OCI-LY7 (cell line): ENCODE measurements at regions not wholly inside any gene's neighbourhood (a gene's known extent, or its start where the extent isn't known, plus 50 kb on each side); places are given as distances from the start of the nearest gene placed in this dataset.

ENCODE experiments used
- BruUV-seq: library from RNA; stranded (reverse); fragments of 400-500 nt; replicated peaks from 2 replicates; lab custom pipeline; 2021; lab: Mats Ljungman, UMichigan
- CTCF ChIA-PET: fragments of 300-600 bp; sonication (Branson Sonifier 250); formaldehyde crosslinking; loops from one replicate; lab custom pipeline; 2022; ENCODE audit warnings: antibody characterized with exemption; ENCODE audit not compliant: unreplicated experiment; lab: Charles Lee
- POLR2A ChIA-PET: fragments of 300-600 bp; sonication (Branson Sonifier 250); formaldehyde crosslinking; loops from one replicate; lab custom pipeline; 2022; ENCODE audit warnings: antibody characterized with exemption; lab: Charles Lee
- DNase-seq: peaks from one replicate; pipeline ENCODE4 v3.0.0-alpha.2; 2015; ENCODE audit warnings: low spot score
- H2AFZ ChIP-seq: fragments of 200-600 bp; sonication (generic), shearing (Covaris generic); 2 replicates; pipeline ENCODE4 v1.6.1; 2014; ENCODE audit warnings: mild to moderate bottlenecking, antibody characterized with exemption, low read length, moderate library complexity
- H3K27ac ChIP-seq: fragments of 200-600 bp; sonication (generic); 2 replicates; pipeline ENCODE4 v1.5.1; 2014; ENCODE audit warnings: mixed run types, low read depth, mild to moderate bottlenecking, moderate library complexity, low read length, inconsistent platforms; ENCODE audit not compliant: poor library complexity, severe bottlenecking
- H3K36me3 ChIP-seq: fragments of 200-600 bp; sonication (generic); 2 replicates; pipeline ENCODE4 v1.6.1; 2014; ENCODE audit warnings: mild to moderate bottlenecking, antibody characterized with exemption, low read length, moderate library complexity, mixed read lengths; ENCODE audit not compliant: insufficient read depth
- H3K4me1 ChIP-seq: fragments of 200-600 bp; sonication (generic); 2 replicates; pipeline ENCODE4 v1.5.1; 2014; ENCODE audit warnings: mild to moderate bottlenecking, low read length; ENCODE audit not compliant: insufficient read depth, poor library complexity, severe bottlenecking
- H3K4me2 ChIP-seq: fragments of 200-600 bp; sonication (generic); 2 replicates; pipeline ENCODE4 v1.6.1; 2014; ENCODE audit warnings: mild to moderate bottlenecking, low read length
- H3K4me3 ChIP-seq: fragments of 200-600 bp; sonication (generic); 2 replicates; pipeline ENCODE4 v1.5.1; 2014; ENCODE audit warnings: mild to moderate bottlenecking, low read depth, low read length; ENCODE audit not compliant: poor library complexity, severe bottlenecking
- H3K79me2 ChIP-seq: fragments of 200-600 bp; sonication (generic); 2 replicates; pipeline ENCODE4 v1.6.1; 2016; ENCODE audit warnings: low read depth, mild to moderate bottlenecking, low read length, moderate library complexity, mixed read lengths; ENCODE audit not compliant: insufficient read depth
- H3K9me2 ChIP-seq: fragments of 200-600 bp; sonication (generic); 2 replicates; pipeline ENCODE4 v1.6.1; 2016; ENCODE audit warnings: mild to moderate bottlenecking, low read length, mixed read lengths; ENCODE audit not compliant: insufficient read depth
- H3K9me3 ChIP-seq: fragments of 200-600 bp; sonication (generic); 2 replicates; pipeline ENCODE4 v1.6.1; 2014; ENCODE audit warnings: mild to moderate bottlenecking, mixed run types, low read length, mixed read lengths
- H4K20me1 ChIP-seq: fragments of 200-600 bp; sonication (generic); 2 replicates; pipeline ENCODE4 v1.6.1; 2014; ENCODE audit warnings: mild to moderate bottlenecking, antibody characterized with exemption, low read length, moderate library complexity, mixed read lengths; ENCODE audit not compliant: insufficient read depth
- EZH2phosphoT487 ChIP-seq: fragments of 200-600 bp; sonication (generic); IDR thresholded peaks from 2 replicates; pipeline ENCODE4 v1.6.1; 2018; ENCODE audit warnings: low read depth, borderline replicate concordance, mild to moderate bottlenecking, mixed run types, antibody characterized with exemption, low read length, moderate library complexity, mixed read lengths
- intact Hi-C: fragments of 100-400 bp; cut with micrococcal nuclease; formaldehyde crosslinking; loops from one replicate; pipeline ENCODE4 v1.10.0; 2022; ENCODE audit not compliant: unreplicated experiment
- TF ChIP-seq, protein P1 (sequence below): fragments of 200-600 bp; sonication (generic); conservative IDR thresholded peaks from 2 replicates; pipeline ENCODE4 v1.5.1; 2014; ENCODE audit warnings: mild to moderate bottlenecking, antibody characterized with exemption, low read length, moderate library complexity, mixed read lengths

DNA sequence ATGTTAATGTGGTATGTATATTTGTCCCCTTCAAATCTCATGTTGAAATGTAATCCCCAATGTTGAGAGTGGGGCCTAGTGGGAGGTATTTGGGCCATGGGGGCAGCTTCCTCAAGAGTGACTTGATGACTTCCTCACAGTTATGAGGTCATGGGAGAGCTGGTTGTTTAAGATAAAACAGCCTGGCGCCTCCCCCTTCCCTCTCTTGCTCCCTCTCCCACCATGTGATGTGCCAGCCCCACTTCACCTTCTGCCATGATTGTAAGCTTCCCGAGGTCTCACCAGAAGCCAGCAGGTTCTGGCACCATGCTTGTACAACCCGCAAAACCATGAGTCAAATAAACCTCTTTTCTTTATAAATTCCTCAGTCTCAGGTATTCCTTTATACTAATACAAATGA is 258.3 kb upstream of the POU3F3 start:
- no peaks in the 10 kb centered on the region for H3K9me3 ChIP-seq
- no peaks in the 10 kb centered on the region for H3K4me1 ChIP-seq
- no peaks in the 10 kb centered on the region for H3K9me2 ChIP-seq
- TF ChIP-seq, protein P1, sequence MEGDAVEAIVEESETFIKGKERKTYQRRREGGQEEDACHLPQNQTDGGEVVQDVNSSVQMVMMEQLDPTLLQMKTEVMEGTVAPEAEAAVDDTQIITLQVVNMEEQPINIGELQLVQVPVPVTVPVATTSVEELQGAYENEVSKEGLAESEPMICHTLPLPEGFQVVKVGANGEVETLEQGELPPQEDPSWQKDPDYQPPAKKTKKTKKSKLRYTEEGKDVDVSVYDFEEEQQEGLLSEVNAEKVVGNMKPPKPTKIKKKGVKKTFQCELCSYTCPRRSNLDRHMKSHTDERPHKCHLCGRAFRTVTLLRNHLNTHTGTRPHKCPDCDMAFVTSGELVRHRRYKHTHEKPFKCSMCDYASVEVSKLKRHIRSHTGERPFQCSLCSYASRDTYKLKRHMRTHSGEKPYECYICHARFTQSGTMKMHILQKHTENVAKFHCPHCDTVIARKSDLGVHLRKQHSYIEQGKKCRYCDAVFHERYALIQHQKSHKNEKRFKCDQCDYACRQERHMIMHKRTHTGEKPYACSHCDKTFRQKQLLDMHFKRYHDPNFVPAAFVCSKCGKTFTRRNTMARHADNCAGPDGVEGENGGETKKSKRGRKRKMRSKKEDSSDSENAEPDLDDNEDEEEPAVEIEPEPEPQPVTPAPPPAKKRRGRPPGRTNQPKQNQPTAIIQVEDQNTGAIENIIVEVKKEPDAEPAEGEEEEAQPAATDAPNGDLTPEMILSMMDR: no peak
- no peak for TF ChIP-seq EZH2phosphoT487
- no peaks in the 10 kb centered on the region for H3K36me3 ChIP-seq
- H3K4me3 ChIP-seq: no peak overlapping the region
- intact Hi-C loops: no loop called here
- no peaks in the 10 kb centered on the region for H4K20me1 ChIP-seq
- no peak for DNase-seq
- no TSS peak for BruUV-seq
- no peak overlapping the region for H3K27ac ChIP-seq
- H2AFZ ChIP-seq: no peak overlapping the region
- ChIA-PET CTCF (no interaction called here), POLR2A (no interaction called here)
- no peak overlapping the region for H3K4me2 ChIP-seq
- H3K79me2 ChIP-seq: no peaks in the 10 kb centered on the region

DNA sequence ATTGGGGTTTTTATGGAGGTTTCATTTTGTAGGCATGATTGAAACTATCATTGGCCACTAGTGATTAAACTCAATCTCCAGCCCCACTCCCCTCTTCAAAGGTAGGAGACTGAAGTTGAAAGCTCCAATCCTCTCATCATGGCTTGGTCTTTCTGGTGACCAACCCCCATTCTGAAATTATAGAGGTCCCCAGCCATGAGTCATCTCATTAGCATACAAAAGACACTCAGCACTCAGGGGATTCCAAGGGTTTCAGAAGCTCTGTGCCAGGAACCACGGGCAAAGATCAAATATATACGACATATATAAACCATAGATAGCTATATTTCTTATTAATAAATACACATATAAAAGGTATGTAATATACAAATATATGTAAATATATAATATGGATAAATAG is 256.0 kb upstream of the POU3F3 start:
- Histone ChIP-seq H3K4me3 (no peak overlapping the region), H3K36me3 (no peaks in the 10 kb centered on the region), H3K9me3 (no peaks in the 10 kb centered on the region), H3K79me2 (no peaks in the 10 kb centered on the region), H3K4me1 (no peaks in the 10 kb centered on the region), H3K9me2 (0 out of 2 replicates have a peak, but pooled peaks cover 5% of the 10 kb centered on the region), H3K4me2 (no peak overlapping the region), H2AFZ (no peak overlapping the region), H4K20me1 (no peaks in the 10 kb centered on the region), H3K27ac (no peak overlapping the region)
- BruUV-seq: no TSS peak
- TF ChIP-seq, protein P1: no peak
- no peak for TF ChIP-seq EZH2phosphoT487
- POLR2A ChIA-PET: no interaction called here
- CTCF ChIA-PET: no interaction called here
- no peak for DNase-seq
- intact Hi-C loops: no loop called here

DNA sequence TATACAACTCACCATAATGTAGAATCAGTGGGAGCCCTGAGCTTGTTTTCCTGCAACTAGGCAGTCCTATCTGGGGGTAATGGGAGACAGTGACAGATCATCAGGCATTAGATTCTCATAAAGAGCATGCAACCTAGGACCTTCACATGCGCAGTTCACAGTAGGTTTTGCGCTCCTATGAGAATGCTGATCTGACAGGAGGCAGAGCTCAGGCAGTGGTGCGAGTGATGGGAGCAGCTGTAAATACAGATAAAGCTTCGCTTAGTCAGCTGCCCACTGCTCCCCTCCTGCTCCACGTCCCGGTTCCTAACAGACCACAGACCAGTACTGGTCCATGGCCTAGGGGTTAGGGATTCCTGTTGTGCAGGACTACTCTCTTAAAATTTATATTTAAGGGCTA is 255.3 kb upstream of the POU3F3 start:
- 0 out of 2 replicates have a peak, but pooled peaks cover 5% of the 10 kb centered on the region for H3K9me2 ChIP-seq
- intact Hi-C loops: no loop called here
- no peaks in the 10 kb centered on the region for H3K4me1 ChIP-seq
- no peak for DNase-seq
- no peak for TF ChIP-seq EZH2phosphoT487
- TF ChIP-seq, protein P1: no peak
- H3K4me3 ChIP-seq: no peak overlapping the region
- no peaks in the 10 kb centered on the region for H3K36me3 ChIP-seq
- no peak overlapping the region for H2AFZ ChIP-seq
- H3K27ac ChIP-seq: no peak overlapping the region
- ChIA-PET CTCF (no interaction called here), POLR2A (no interaction called here)
- no TSS peak for BruUV-seq
- H3K79me2 ChIP-seq: no peaks in the 10 kb centered on the region
- no peaks in the 10 kb centered on the region for H3K9me3 ChIP-seq
- H3K4me2 ChIP-seq: no peak overlapping the region
- no peaks in the 10 kb centered on the region for H4K20me1 ChIP-seq
